PC-3 (cell line): ENCODE measurements at regions not wholly inside any gene's neighbourhood (a gene's known extent, or its start where the extent isn't known, plus 50 kb on each side); places are given as distances from the start of the nearest gene placed in this dataset.

Source experiments
- ATAC-seq: fragments of 200-7000 bp; cut with Tn5 transposase; 2 replicates; pipeline ENCODE4 v1.9.1; 2020; ENCODE audit warnings: mild to moderate bottlenecking, moderate library complexity
- BruUV-seq: library from RNA; stranded (reverse); fragments of 400-500 nt; replicated peaks from 2 replicates; lab custom pipeline; 2021; lab: Mats Ljungman, UMichigan
- CTCF ChIA-PET: fragments of 300-600 bp; sonication (Branson Sonifier 250); formaldehyde crosslinking; loops from one replicate; lab custom pipeline; 2022; ENCODE audit warnings: antibody characterized with exemption; lab: Charles Lee
- POLR2A ChIA-PET: fragments of 300-600 bp; sonication (Branson Sonifier 250); formaldehyde crosslinking; loops from one replicate; lab custom pipeline; 2022; ENCODE audit warnings: antibody characterized with exemption; ENCODE audit not compliant: unreplicated experiment; lab: Charles Lee
- DNase-seq: peaks from one replicate; pipeline ENCODE4 v3.0.0-alpha.2; 2015
- H2AFZ ChIP-seq: fragments of 300-600 bp; sonication (generic); 2 replicates; pipeline ENCODE4 v1.6.0; 2016; ENCODE audit warnings: antibody characterized with exemption, low read length
- H3F3A ChIP-seq: fragments of 300-600 bp; sonication (generic); one replicate; pipeline ENCODE4 v1.6.0; 2017; ENCODE audit warnings: antibody characterized with exemption, low read length, control low read depth, mild to moderate bottlenecking; ENCODE audit not compliant: unreplicated experiment
- H3K27ac ChIP-seq: fragments of 300-600 bp; sonication (generic); 2 replicates; pipeline ENCODE4 v1.5.1; 2016; ENCODE audit warnings: mild to moderate bottlenecking, low read length
- H3K27me3 ChIP-seq: fragments of 300-600 bp; sonication (generic); 2 replicates; pipeline ENCODE4 v1.6.1; 2016; ENCODE audit warnings: low read length, mixed read lengths
- H3K36me3 ChIP-seq: fragments of 300-600 bp; sonication (generic); 2 replicates; pipeline ENCODE4 v1.6.1; 2016; ENCODE audit warnings: low read depth, mixed run types, low read length, mixed read lengths
- H3K4me1 ChIP-seq: fragments of 300-600 bp; sonication (generic); 2 replicates; pipeline ENCODE4 v1.5.1; 2016; ENCODE audit warnings: low read length; ENCODE audit not compliant: insufficient read depth
- H3K4me2 ChIP-seq: fragments of 300-600 bp; sonication (generic); 2 replicates; pipeline ENCODE4 v1.6.0; 2016; ENCODE audit warnings: low read length
- H3K4me3 ChIP-seq: fragments of 300-600 bp; sonication (generic); 2 replicates; pipeline ENCODE4 v1.5.1; 2016; ENCODE audit warnings: mild to moderate bottlenecking, low read length, mixed read lengths
- H3K79me2 ChIP-seq: fragments of 300-600 bp; sonication (generic); 2 replicates; pipeline ENCODE4 v1.6.1; 2017; ENCODE audit warnings: low read length, mixed read lengths
- H3K9ac ChIP-seq: fragments of 300-600 bp; sonication (generic); 2 replicates; pipeline ENCODE4 v1.6.0; 2016; ENCODE audit warnings: mild to moderate bottlenecking, low read length
- H3K9me2 ChIP-seq: fragments of 300-600 bp; sonication (generic); replicated peaks from 2 replicates; pipeline ENCODE4 v1.6.1; 2016; ENCODE audit warnings: mixed run types, low read length, mixed read lengths
- H3K9me3 ChIP-seq: fragments of 300-600 bp; sonication (generic); 2 replicates; pipeline ENCODE4 v1.6.1; 2016; ENCODE audit warnings: low read length, mixed read lengths
- H4K20me1 ChIP-seq: fragments of 300-600 bp; sonication (generic); 2 replicates; pipeline ENCODE4 v1.6.1; 2016; ENCODE audit warnings: low read length, mixed read lengths
- EZH2 ChIP-seq: fragments of 300-600 bp; sonication (generic); IDR thresholded peaks from one replicate; pipeline ENCODE4 v1.6.1; 2017; ENCODE audit warnings: antibody characterized with exemption, mild to moderate bottlenecking, low read length; ENCODE audit not compliant: unreplicated experiment
- EZH2phosphoT487 ChIP-seq: fragments of 300-600 bp; sonication (generic); IDR thresholded peaks from 2 replicates; pipeline ENCODE4 v1.6.1; 2018; ENCODE audit warnings: mild to moderate bottlenecking, antibody characterized with exemption, low read length, borderline replicate concordance
- intact Hi-C: fragments of 100-400 bp; cut with micrococcal nuclease; formaldehyde crosslinking; loops from 2 replicates; pipeline ENCODE4 v1.9.0; 2023
- TF ChIP-seq, protein P1 (sequence below): fragments of 300-600 bp; sonication (generic); conservative IDR thresholded peaks from 2 replicates; pipeline ENCODE4 v1.5.1; 2017; ENCODE audit warnings: antibody characterized with exemption, low read depth, mild to moderate bottlenecking, low read length

DNA sequence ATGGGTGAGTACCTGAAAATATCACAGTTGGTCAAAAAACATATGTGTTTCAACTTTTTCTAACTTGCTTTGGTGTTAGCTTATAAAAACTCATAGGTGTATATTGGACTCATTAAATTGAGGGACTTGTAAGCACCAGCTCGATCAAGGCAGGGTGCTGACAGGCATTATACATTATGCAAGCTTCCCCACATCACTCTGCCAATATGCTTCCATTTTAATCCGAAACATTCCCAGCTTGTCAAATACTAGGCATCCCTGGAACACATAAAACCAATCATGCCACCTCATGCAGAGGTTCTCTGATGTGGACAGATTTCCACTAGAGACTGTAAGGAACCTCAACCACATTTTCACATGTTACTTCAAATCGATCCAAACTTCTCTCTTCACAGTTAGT lies 187.3 kb upstream of the NT5E start:
- Histone ChIP-seq H2AFZ (no peak overlapping the region), H3K79me2 (no peaks in the 10 kb centered on the region), H3K36me3 (no peaks in the 10 kb centered on the region), H3K27me3 (no peaks in the 10 kb centered on the region), H3F3A (no peaks in the 10 kb centered on the region), H3K4me1 (no peaks in the 10 kb centered on the region), H3K9ac (no peak overlapping the region), H3K4me2 (no peak overlapping the region), H3K27ac (no peak overlapping the region), H3K9me3 (no peaks in the 10 kb centered on the region), H4K20me1 (no peaks in the 10 kb centered on the region), H3K9me2 (no peaks in the 10 kb centered on the region), H3K4me3 (no peak overlapping the region)
- ChIA-PET CTCF (no interaction called here), POLR2A (no interaction called here)
- BruUV-seq = no TSS peak
- ATAC-seq = no peak
- TF ChIP-seq, protein P1, sequence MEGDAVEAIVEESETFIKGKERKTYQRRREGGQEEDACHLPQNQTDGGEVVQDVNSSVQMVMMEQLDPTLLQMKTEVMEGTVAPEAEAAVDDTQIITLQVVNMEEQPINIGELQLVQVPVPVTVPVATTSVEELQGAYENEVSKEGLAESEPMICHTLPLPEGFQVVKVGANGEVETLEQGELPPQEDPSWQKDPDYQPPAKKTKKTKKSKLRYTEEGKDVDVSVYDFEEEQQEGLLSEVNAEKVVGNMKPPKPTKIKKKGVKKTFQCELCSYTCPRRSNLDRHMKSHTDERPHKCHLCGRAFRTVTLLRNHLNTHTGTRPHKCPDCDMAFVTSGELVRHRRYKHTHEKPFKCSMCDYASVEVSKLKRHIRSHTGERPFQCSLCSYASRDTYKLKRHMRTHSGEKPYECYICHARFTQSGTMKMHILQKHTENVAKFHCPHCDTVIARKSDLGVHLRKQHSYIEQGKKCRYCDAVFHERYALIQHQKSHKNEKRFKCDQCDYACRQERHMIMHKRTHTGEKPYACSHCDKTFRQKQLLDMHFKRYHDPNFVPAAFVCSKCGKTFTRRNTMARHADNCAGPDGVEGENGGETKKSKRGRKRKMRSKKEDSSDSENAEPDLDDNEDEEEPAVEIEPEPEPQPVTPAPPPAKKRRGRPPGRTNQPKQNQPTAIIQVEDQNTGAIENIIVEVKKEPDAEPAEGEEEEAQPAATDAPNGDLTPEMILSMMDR = no peak
- TF ChIP-seq EZH2phosphoT487 (no peak), EZH2 (no peak)
- intact Hi-C loops = no loop called here
- no peak for DNase-seq

DNA sequence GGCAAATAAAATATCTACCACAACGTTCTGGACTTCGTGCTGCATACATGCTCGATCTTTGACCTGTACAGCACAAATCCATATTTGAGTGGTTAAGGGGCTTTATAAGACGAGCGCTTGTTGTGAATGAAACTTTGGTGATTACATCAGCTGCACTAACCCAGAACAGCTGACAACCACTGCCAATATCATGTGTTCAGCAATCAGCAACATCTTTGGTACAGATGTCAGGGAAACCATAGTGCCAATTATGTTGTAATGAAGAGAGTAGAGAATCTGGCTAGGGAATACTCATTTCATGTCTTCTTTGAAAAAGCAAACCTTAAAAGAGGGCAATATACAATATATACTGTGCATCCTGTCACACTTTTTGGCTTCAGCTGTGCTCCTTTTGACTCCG lies 188.6 kb upstream of the NT5E start:
- ChIA-PET CTCF (no interaction called here), POLR2A (no interaction called here)
- Histone ChIP-seq H3K4me3 (no peak overlapping the region), H3F3A (no peaks in the 10 kb centered on the region), H3K79me2 (no peaks in the 10 kb centered on the region), H3K4me2 (no peak overlapping the region), H3K9me3 (no peaks in the 10 kb centered on the region), H2AFZ (no peak overlapping the region), H3K27ac (no peak overlapping the region), H3K36me3 (no peaks in the 10 kb centered on the region), H3K9ac (no peak overlapping the region), H4K20me1 (no peaks in the 10 kb centered on the region), H3K9me2 (no peaks in the 10 kb centered on the region), H3K4me1 (no peaks in the 10 kb centered on the region), H3K27me3 (no peaks in the 10 kb centered on the region)
- no peak for TF ChIP-seq EZH2phosphoT487
- TF ChIP-seq, protein P1 = no peak
- BruUV-seq = no TSS peak
- intact Hi-C loops = no loop called here
- no peak for DNase-seq
- ATAC-seq = no peak

- Histone ChIP-seq H3K4me3 (no peak overlapping the region), H3K27ac (no peak overlapping the region), H3K9ac (no peak overlapping the region), H3K4me2 (no peak overlapping the region), H3K9me3 (no peaks in the 10 kb centered on the region), H3F3A (no peaks in the 10 kb centered on the region), H3K36me3 (no peaks in the 10 kb centered on the region), H3K4me1 (no peaks in the 10 kb centered on the region), H3K27me3 (peaks cover 4% of the 10 kb centered on the region; the same call in 1 of the 2 replicates), H3K9me2 (no peaks in the 10 kb centered on the region), H3K79me2 (no peaks in the 10 kb centered on the region), H2AFZ (no peak overlapping the region), H4K20me1 (no peaks in the 10 kb centered on the region)
- ChIA-PET CTCF (no interaction called here), POLR2A (no interaction called here)
- TF ChIP-seq EZH2 (no peak), EZH2phosphoT487 (no peak)
- TF ChIP-seq, protein P1 = no peak
- BruUV-seq = no TSS peak
- no peak for DNase-seq
- intact Hi-C loops = no loop called here
- no peak for ATAC-seq
Measured at GRCh38 chr6:85255661-85256060, 194.2 kb upstream of the NT5E start.
